PC-3 (cell line): ENCODE measurements at regions not wholly inside any gene's neighbourhood (a gene's known extent, or its start where the extent isn't known, plus 50 kb on each side); places are given as distances from the start of the nearest gene placed in this dataset.

Experiments
- ATAC-seq: fragments of 200-7000 bp; cut with Tn5 transposase; 2 replicates; pipeline ENCODE4 v1.9.1; 2020; ENCODE audit warnings: mild to moderate bottlenecking, moderate library complexity
- BruUV-seq: library from RNA; stranded (reverse); fragments of 400-500 nt; replicated peaks from 2 replicates; lab custom pipeline; 2021; lab: Mats Ljungman, UMichigan
- CTCF ChIA-PET: fragments of 300-600 bp; sonication (Branson Sonifier 250); formaldehyde crosslinking; loops from one replicate; lab custom pipeline; 2022; ENCODE audit warnings: antibody characterized with exemption; lab: Charles Lee
- POLR2A ChIA-PET: fragments of 300-600 bp; sonication (Branson Sonifier 250); formaldehyde crosslinking; loops from one replicate; lab custom pipeline; 2022; ENCODE audit warnings: antibody characterized with exemption; ENCODE audit not compliant: unreplicated experiment; lab: Charles Lee
- DNase-seq: peaks from one replicate; pipeline ENCODE4 v3.0.0-alpha.2; 2015
- H2AFZ ChIP-seq: fragments of 300-600 bp; sonication (generic); 2 replicates; pipeline ENCODE4 v1.6.0; 2016; ENCODE audit warnings: antibody characterized with exemption, low read length
- H3F3A ChIP-seq: fragments of 300-600 bp; sonication (generic); one replicate; pipeline ENCODE4 v1.6.0; 2017; ENCODE audit warnings: antibody characterized with exemption, low read length, control low read depth, mild to moderate bottlenecking; ENCODE audit not compliant: unreplicated experiment
- H3K27ac ChIP-seq: fragments of 300-600 bp; sonication (generic); 2 replicates; pipeline ENCODE4 v1.5.1; 2016; ENCODE audit warnings: mild to moderate bottlenecking, low read length
- H3K27me3 ChIP-seq: fragments of 300-600 bp; sonication (generic); 2 replicates; pipeline ENCODE4 v1.6.1; 2016; ENCODE audit warnings: low read length, mixed read lengths
- H3K36me3 ChIP-seq: fragments of 300-600 bp; sonication (generic); 2 replicates; pipeline ENCODE4 v1.6.1; 2016; ENCODE audit warnings: low read depth, mixed run types, low read length, mixed read lengths
- H3K4me1 ChIP-seq: fragments of 300-600 bp; sonication (generic); 2 replicates; pipeline ENCODE4 v1.5.1; 2016; ENCODE audit warnings: low read length; ENCODE audit not compliant: insufficient read depth
- H3K4me2 ChIP-seq: fragments of 300-600 bp; sonication (generic); 2 replicates; pipeline ENCODE4 v1.6.0; 2016; ENCODE audit warnings: low read length
- H3K4me3 ChIP-seq: fragments of 300-600 bp; sonication (generic); 2 replicates; pipeline ENCODE4 v1.5.1; 2016; ENCODE audit warnings: mild to moderate bottlenecking, low read length, mixed read lengths
- H3K79me2 ChIP-seq: fragments of 300-600 bp; sonication (generic); 2 replicates; pipeline ENCODE4 v1.6.1; 2017; ENCODE audit warnings: low read length, mixed read lengths
- H3K9ac ChIP-seq: fragments of 300-600 bp; sonication (generic); 2 replicates; pipeline ENCODE4 v1.6.0; 2016; ENCODE audit warnings: mild to moderate bottlenecking, low read length
- H3K9me2 ChIP-seq: fragments of 300-600 bp; sonication (generic); replicated peaks from 2 replicates; pipeline ENCODE4 v1.6.1; 2016; ENCODE audit warnings: mixed run types, low read length, mixed read lengths
- H3K9me3 ChIP-seq: fragments of 300-600 bp; sonication (generic); 2 replicates; pipeline ENCODE4 v1.6.1; 2016; ENCODE audit warnings: low read length, mixed read lengths
- H4K20me1 ChIP-seq: fragments of 300-600 bp; sonication (generic); 2 replicates; pipeline ENCODE4 v1.6.1; 2016; ENCODE audit warnings: low read length, mixed read lengths
- EZH2 ChIP-seq: fragments of 300-600 bp; sonication (generic); IDR thresholded peaks from one replicate; pipeline ENCODE4 v1.6.1; 2017; ENCODE audit warnings: antibody characterized with exemption, mild to moderate bottlenecking, low read length; ENCODE audit not compliant: unreplicated experiment
- EZH2phosphoT487 ChIP-seq: fragments of 300-600 bp; sonication (generic); IDR thresholded peaks from 2 replicates; pipeline ENCODE4 v1.6.1; 2018; ENCODE audit warnings: mild to moderate bottlenecking, antibody characterized with exemption, low read length, borderline replicate concordance
- intact Hi-C: fragments of 100-400 bp; cut with micrococcal nuclease; formaldehyde crosslinking; loops from 2 replicates; pipeline ENCODE4 v1.9.0; 2023
- TF ChIP-seq, protein P1 (sequence below): fragments of 300-600 bp; sonication (generic); conservative IDR thresholded peaks from 2 replicates; pipeline ENCODE4 v1.5.1; 2017; ENCODE audit warnings: antibody characterized with exemption, low read depth, mild to moderate bottlenecking, low read length

DNA sequence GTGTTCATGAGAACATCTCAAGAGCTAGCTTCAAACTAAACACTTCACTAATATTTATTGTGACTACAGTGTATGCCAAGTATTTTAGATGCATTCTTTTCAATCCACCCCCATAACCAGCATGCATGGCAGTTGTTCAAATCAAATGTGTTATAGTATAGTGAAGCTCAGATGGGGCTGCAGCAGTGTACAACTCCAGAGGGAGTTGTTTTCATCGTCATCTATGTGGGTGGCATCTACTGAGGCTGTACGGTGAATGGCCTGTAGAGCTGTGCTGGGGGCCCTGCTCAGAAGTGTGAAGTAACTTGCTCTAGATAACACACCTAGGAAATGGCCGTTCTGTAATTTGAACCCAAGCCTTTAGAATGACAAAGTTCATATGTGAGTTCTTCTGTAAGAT is 71.8 kb upstream of the LRATD1 start:
- DNase-seq (no peak), ATAC-seq (no peak)
- H3K4me1 ChIP-seq: no peaks in the 10 kb centered on the region; the same call in 1 of the 2 replicates
- H4K20me1 ChIP-seq: no peaks in the 10 kb centered on the region
- H2AFZ ChIP-seq: no peak overlapping the region
- H3K36me3 ChIP-seq: no peaks in the 10 kb centered on the region
- ChIA-PET CTCF (no interaction called here), POLR2A (no interaction called here)
- H3K79me2 ChIP-seq: no peaks in the 10 kb centered on the region
- BruUV-seq: no TSS peak
- no peak overlapping the region for H3K9ac ChIP-seq
- H3F3A ChIP-seq: no peaks in the 10 kb centered on the region
- H3K9me3 ChIP-seq: no peaks in the 10 kb centered on the region
- H3K4me3 ChIP-seq: no peak overlapping the region
- H3K9me2 ChIP-seq: no peaks in the 10 kb centered on the region
- TF ChIP-seq, protein P1, sequence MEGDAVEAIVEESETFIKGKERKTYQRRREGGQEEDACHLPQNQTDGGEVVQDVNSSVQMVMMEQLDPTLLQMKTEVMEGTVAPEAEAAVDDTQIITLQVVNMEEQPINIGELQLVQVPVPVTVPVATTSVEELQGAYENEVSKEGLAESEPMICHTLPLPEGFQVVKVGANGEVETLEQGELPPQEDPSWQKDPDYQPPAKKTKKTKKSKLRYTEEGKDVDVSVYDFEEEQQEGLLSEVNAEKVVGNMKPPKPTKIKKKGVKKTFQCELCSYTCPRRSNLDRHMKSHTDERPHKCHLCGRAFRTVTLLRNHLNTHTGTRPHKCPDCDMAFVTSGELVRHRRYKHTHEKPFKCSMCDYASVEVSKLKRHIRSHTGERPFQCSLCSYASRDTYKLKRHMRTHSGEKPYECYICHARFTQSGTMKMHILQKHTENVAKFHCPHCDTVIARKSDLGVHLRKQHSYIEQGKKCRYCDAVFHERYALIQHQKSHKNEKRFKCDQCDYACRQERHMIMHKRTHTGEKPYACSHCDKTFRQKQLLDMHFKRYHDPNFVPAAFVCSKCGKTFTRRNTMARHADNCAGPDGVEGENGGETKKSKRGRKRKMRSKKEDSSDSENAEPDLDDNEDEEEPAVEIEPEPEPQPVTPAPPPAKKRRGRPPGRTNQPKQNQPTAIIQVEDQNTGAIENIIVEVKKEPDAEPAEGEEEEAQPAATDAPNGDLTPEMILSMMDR: no peak
- no peak for TF ChIP-seq EZH2phosphoT487
- TF ChIP-seq EZH2: no peak
- H3K27ac ChIP-seq: no peak overlapping the region
- intact Hi-C loops: no loop called here
- H3K27me3 ChIP-seq: no peaks in the 10 kb centered on the region
- no peak overlapping the region for H3K4me2 ChIP-seq

DNA sequence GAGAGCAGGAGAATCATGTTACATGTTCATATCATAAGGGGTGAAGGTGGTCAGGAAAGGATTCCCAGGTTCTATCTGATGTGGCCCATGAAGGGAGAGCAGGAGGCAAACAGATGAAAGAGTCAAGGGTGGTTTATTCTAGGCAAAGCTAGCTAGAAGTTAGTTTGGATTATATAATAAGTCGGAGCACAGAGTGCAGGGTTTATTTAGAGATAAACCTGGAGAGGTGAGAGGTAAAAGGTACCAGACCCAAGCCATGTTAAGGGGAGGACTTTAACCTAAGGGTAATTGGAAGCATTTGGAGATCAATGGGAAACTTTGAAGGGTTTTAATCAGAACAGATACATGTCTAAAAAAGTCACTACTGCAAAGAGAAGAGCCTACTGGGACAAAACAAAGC is 69.2 kb upstream of the LRATD1 start:
- Histone ChIP-seq H3K9me2 (no peaks in the 10 kb centered on the region), H3K4me3 (no peak overlapping the region), H3K4me2 (no peak overlapping the region), H3K9me3 (no peaks in the 10 kb centered on the region), H3K27ac (no peak overlapping the region), H3K36me3 (no peaks in the 10 kb centered on the region), H3K27me3 (no peaks in the 10 kb centered on the region), H2AFZ (no peak overlapping the region), H3K9ac (no peak overlapping the region), H3K4me1 (peaks cover 6% of the 10 kb centered on the region; the same call in 1 of the 2 replicates), H4K20me1 (no peaks in the 10 kb centered on the region), H3K79me2 (no peaks in the 10 kb centered on the region), H3F3A (no peaks in the 10 kb centered on the region)
- intact Hi-C loops: no loop called here
- no peak for DNase-seq
- TF ChIP-seq EZH2phosphoT487: no peak
- TF ChIP-seq, protein P1: no peak
- no peak for TF ChIP-seq EZH2
- no peak for ATAC-seq
- POLR2A ChIA-PET: no interaction called here
- no TSS peak for BruUV-seq
- CTCF ChIA-PET: no interaction called here

DNA sequence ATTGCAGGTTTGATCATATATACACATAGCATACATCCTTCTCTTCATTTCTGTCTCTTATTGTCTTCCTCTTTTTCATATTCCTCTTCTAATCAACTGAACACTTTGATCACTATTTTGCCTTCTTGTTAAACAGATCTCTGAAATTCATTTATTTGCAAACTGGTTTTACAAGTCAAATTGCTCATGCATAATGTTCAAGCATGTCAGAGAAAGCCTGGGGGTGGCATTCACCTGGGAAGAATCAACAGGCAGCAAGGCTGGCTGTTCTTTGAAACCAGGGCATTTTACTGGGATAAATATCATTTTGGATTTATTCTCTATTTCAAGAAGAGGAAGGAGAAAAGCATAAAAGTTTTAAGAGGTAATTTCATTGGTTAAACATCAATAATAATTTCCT is 66.9 kb upstream of the LRATD1 start:
- Histone ChIP-seq H3K27me3 (no peaks in the 10 kb centered on the region), H4K20me1 (no peaks in the 10 kb centered on the region), H3K9me3 (no peaks in the 10 kb centered on the region), H3K79me2 (no peaks in the 10 kb centered on the region), H3K9ac (no peak overlapping the region), H3K4me1 (peaks cover 11% of the 10 kb centered on the region; the same call in 1 of the 2 replicates), H3K9me2 (no peaks in the 10 kb centered on the region), H3K36me3 (no peaks in the 10 kb centered on the region), H2AFZ (no peak overlapping the region), H3K4me2 (no peak overlapping the region), H3K27ac (no peak overlapping the region), H3F3A (no peaks in the 10 kb centered on the region), H3K4me3 (no peak overlapping the region)
- TF ChIP-seq EZH2 (no peak), EZH2phosphoT487 (no peak)
- TF ChIP-seq, protein P1: no peak
- peak; percentile 19 for DNase-seq
- ATAC-seq: no peak
- no TSS peak for BruUV-seq
- POLR2A ChIA-PET: no interaction called here
- CTCF ChIA-PET: no interaction called here
- intact Hi-C loops: no loop called here
